ENCODE measurements at regions not wholly inside any gene's neighbourhood (a gene's known extent, or its start where the extent isn't known, plus 50 kb on each side); places are given as distances from the start of the nearest gene placed in this dataset.

GRCh38 chr5:93346301-93346700, 234.7 kb downstream of the NR2F1-AS1 start:
- TF ChIP-seq, protein P1, sequence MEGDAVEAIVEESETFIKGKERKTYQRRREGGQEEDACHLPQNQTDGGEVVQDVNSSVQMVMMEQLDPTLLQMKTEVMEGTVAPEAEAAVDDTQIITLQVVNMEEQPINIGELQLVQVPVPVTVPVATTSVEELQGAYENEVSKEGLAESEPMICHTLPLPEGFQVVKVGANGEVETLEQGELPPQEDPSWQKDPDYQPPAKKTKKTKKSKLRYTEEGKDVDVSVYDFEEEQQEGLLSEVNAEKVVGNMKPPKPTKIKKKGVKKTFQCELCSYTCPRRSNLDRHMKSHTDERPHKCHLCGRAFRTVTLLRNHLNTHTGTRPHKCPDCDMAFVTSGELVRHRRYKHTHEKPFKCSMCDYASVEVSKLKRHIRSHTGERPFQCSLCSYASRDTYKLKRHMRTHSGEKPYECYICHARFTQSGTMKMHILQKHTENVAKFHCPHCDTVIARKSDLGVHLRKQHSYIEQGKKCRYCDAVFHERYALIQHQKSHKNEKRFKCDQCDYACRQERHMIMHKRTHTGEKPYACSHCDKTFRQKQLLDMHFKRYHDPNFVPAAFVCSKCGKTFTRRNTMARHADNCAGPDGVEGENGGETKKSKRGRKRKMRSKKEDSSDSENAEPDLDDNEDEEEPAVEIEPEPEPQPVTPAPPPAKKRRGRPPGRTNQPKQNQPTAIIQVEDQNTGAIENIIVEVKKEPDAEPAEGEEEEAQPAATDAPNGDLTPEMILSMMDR (IDR thresholded peaks at IDR 0.05) = no peak
- TF ChIP-seq POLR2AphosphoS5 (IDR thresholded peaks at IDR 0.05; ENCODE audit: low read depth, low read length) = no peak
- TF ChIP-seq, protein P2, sequence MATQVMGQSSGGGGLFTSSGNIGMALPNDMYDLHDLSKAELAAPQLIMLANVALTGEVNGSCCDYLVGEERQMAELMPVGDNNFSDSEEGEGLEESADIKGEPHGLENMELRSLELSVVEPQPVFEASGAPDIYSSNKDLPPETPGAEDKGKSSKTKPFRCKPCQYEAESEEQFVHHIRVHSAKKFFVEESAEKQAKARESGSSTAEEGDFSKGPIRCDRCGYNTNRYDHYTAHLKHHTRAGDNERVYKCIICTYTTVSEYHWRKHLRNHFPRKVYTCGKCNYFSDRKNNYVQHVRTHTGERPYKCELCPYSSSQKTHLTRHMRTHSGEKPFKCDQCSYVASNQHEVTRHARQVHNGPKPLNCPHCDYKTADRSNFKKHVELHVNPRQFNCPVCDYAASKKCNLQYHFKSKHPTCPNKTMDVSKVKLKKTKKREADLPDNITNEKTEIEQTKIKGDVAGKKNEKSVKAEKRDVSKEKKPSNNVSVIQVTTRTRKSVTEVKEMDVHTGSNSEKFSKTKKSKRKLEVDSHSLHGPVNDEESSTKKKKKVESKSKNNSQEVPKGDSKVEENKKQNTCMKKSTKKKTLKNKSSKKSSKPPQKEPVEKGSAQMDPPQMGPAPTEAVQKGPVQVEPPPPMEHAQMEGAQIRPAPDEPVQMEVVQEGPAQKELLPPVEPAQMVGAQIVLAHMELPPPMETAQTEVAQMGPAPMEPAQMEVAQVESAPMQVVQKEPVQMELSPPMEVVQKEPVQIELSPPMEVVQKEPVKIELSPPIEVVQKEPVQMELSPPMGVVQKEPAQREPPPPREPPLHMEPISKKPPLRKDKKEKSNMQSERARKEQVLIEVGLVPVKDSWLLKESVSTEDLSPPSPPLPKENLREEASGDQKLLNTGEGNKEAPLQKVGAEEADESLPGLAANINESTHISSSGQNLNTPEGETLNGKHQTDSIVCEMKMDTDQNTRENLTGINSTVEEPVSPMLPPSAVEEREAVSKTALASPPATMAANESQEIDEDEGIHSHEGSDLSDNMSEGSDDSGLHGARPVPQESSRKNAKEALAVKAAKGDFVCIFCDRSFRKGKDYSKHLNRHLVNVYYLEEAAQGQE (IDR thresholded peaks at IDR 0.05; ENCODE audit: insufficient read depth in 1 of 2, low read depth in 2 of 2, low read length in 1 of 2) = no peak
- no peak for TF ChIP-seq SIN3A (IDR thresholded peaks at IDR 0.05; ENCODE audit: borderline replicate concordance, insufficient read depth, low read depth, low read length)
- TF ChIP-seq TCF7L2 (IDR thresholded peaks at IDR 0.05; ENCODE audit: low read depth, low read length) = no peak
